Fibroblast of the aortic adventitia (primary cell): ENCODE measurements at regions not wholly inside any gene's neighbourhood (a gene's known extent, or its start where the extent isn't known, plus 50 kb on each side); places are given as distances from the start of the nearest gene placed in this dataset.
A peak's percentile ranks its signal among the peaks of the same experiment; 100 is the strongest.
"Not testable (repeated sequence)": the region's sequence is repeated elsewhere in the genome, so short reads cannot be mapped to it uniquely, and the experiment has no call there.

ENCODE experiments used
- DNase-seq: peaks from one replicate; pipeline ENCODE4 v3.0.0-alpha.2; 2010; ENCODE audit warnings: low read depth
- H3K4me3 ChIP-seq: 2 replicates; pipeline ENCODE4 v1.5.1; 2011; ENCODE audit warnings: low read depth, mild to moderate bottlenecking, control low read depth, low read length, moderate library complexity
- CTCF ChIP-seq: IDR thresholded peaks from 2 replicates; pipeline ENCODE4 v1.5.1; 2011; ENCODE audit warnings: mild to moderate bottlenecking, low read length, control low read depth, inconsistent platforms; ENCODE audit not compliant: insufficient read depth

GRCh38 chr1:199242147-199242546 is 603.3 kb downstream of the PTPRC start:
- no peak overlapping the region for H3K4me3 ChIP-seq
- DNase-seq: no peak
- no peak for TF ChIP-seq CTCF

GRCh38 chr1:199242601-199243000 is 603.8 kb downstream of the PTPRC start:
- TF ChIP-seq CTCF: no peak
- DNase-seq: no peak
- no peak overlapping the region for H3K4me3 ChIP-seq

- peak; percentile 56 for TF ChIP-seq CTCF
- H3K4me3 ChIP-seq: no peak overlapping the region
- DNase-seq: peak; percentile 32
Measured at GRCh38 chr1:199243423-199244061, 604.7 kb downstream of the PTPRC start.

- no peak for TF ChIP-seq CTCF
- H3K4me3 ChIP-seq: no peak overlapping the region
- DNase-seq: no peak
Measured at GRCh38 chr1:199245946-199246345, 607.1 kb downstream of the PTPRC start.

GRCh38 chr1:199246716-199247115 is 607.9 kb downstream of the PTPRC start:
- no peak for TF ChIP-seq CTCF
- no peak for DNase-seq
- no peak overlapping the region for H3K4me3 ChIP-seq

GRCh38 chr1:199247891-199248290 is 609.1 kb downstream of the PTPRC start:
- TF ChIP-seq CTCF: no peak
- no peak for DNase-seq
- no peak overlapping the region for H3K4me3 ChIP-seq

GRCh38 chr1:199254040-199254439 is 615.2 kb downstream of the PTPRC start:
- H3K4me3 ChIP-seq, DNase-seq: not testable (repeated sequence)
